ENCODE measurements at regions not wholly inside any gene's neighbourhood (a gene's known extent, or its start where the extent isn't known, plus 50 kb on each side); places are given as distances from the start of the nearest gene placed in this dataset.

GRCh38 chr3:18730491-18730890 lies 305.4 kb upstream of the SATB1 start:
- no peak for TF ChIP-seq RCOR1 (IDR thresholded peaks at IDR 0.05; ENCODE audit: insufficient replicate concordance, low read length)
- TF ChIP-seq POLR2A (IDR thresholded peaks at IDR 0.05; ENCODE audit: low read depth, low read length), result no peak
- TF ChIP-seq CEBPB (IDR thresholded peaks at IDR 0.05; ENCODE audit: low read depth, low read length), result no peak
- no peak for TF ChIP-seq CTCF (conservative IDR thresholded peaks at IDR 0.05; ENCODE audit: low read depth, low read length)
- no peak for TF ChIP-seq BHLHE40 (IDR thresholded peaks at IDR 0.05; ENCODE audit: low read depth, low read length)
- no peak for TF ChIP-seq MAZ (IDR thresholded peaks at IDR 0.05; ENCODE audit: borderline replicate concordance, low read depth, low read length)
